Activated gamma-delta T cell treated with anti-CD3 and anti-CD28 coated beads, Interleukin-2, amount 50 U/mL, for 16 hours (primary cell): ENCODE measurements at regions not wholly inside any gene's neighbourhood (a gene's known extent, or its start where the extent isn't known, plus 50 kb on each side); places are given as distances from the start of the nearest gene placed in this dataset.

Experiments used
- DNase-seq: peaks from one replicate; pipeline ENCODE4 v3.0.0-alpha.2; 2020; ENCODE audit warnings: low read depth

GRCh38 chr9:88229434-88229833 lies 91.2 kb upstream of the SPATA31C2 start:
- DNase-seq: no peak

- no peak for DNase-seq
These were observed 86.7 kb upstream of the SPATA31C2 start for GRCh38 chr9:88224938-88225337.

GRCh38 chr9:88221105-88221504 lies 82.8 kb upstream of the SPATA31C2 start:
- DNase-seq: no peak

GRCh38 chr9:88220652-88221051 lies 82.4 kb upstream of the SPATA31C2 start:
- DNase-seq: no peak

GRCh38 chr9:88219601-88220000 lies 81.3 kb upstream of the SPATA31C2 start:
- DNase-seq: no peak

GRCh38 chr9:88218726-88219125 lies 80.5 kb upstream of the SPATA31C2 start:
- no peak for DNase-seq

- DNase-seq: no peak
These were observed 78.1 kb upstream of the SPATA31C2 start for GRCh38 chr9:88216126-88216995.

- no peak for DNase-seq
These were observed 77.2 kb upstream of the SPATA31C2 start for GRCh38 chr9:88215196-88216125.

- DNase-seq: no peak
These were observed 64.0 kb upstream of the SPATA31C2 start for GRCh38 chr9:88202321-88202720.

GRCh38 chr9:88198341-88198807 lies 60.1 kb upstream of the SPATA31C2 start:
- no peak for DNase-seq

GRCh38 chr9:88197781-88198340 lies 59.6 kb upstream of the SPATA31C2 start:
- DNase-seq: no peak

- DNase-seq: no peak
These were observed 58.7 kb upstream of the SPATA31C2 start for GRCh38 chr9:88197016-88197415.

GRCh38 chr9:88196142-88196790 lies 58.0 kb upstream of the SPATA31C2 start:
- DNase-seq: no peak

GRCh38 chr9:88193766-88194165 lies 55.5 kb upstream of the SPATA31C2 start:
- no peak for DNase-seq

GRCh38 chr9:88191456-88191855 lies 53.2 kb upstream of the SPATA31C2 start:
- DNase-seq: no peak

- DNase-seq: no peak
These were observed 51.1 kb upstream of the SPATA31C2 start for GRCh38 chr9:88189371-88189770.
